ENCODE measurements at regions not wholly inside any gene's neighbourhood (a gene's known extent, or its start where the extent isn't known, plus 50 kb on each side); places are given as distances from the start of the nearest gene placed in this dataset.

GRCh38 chr4:18524667-18525066 is 503.1 kb upstream of the LCORL start:
- intact Hi-C loops (cut with micrococcal nuclease; ENCODE audit: unreplicated experiment) (no loop called here), in situ Hi-C loops (cut with HindIII; ENCODE audit: low pct_unique_long_range_greater_than_20kb, low sequenced_read_pairs) (no loop called here)
- Histone ChIP-seq H3K27me3 (ENCODE audit: control insufficient read depth, insufficient read depth, low read length) (no peaks in the 10 kb centered on the region), H3K36me3 (ENCODE audit: control insufficient read depth, insufficient read depth, low read length) (no peaks in the 10 kb centered on the region), H3K4me3 (ENCODE audit: low read depth in 2 of 2, low read length in 2 of 2) (no peak overlapping the region), H3K4me1 (ENCODE audit: control insufficient read depth, insufficient read depth, low read length) (no peaks in the 10 kb centered on the region), H3K27ac (ENCODE audit: low read length) (no peak overlapping the region), H3K9me3 (ENCODE audit: control insufficient read depth, insufficient read depth, low read depth, low read length) (no peaks in the 10 kb centered on the region)
- CTCF ChIA-PET = no interaction called here
- BruUV-seq (replicated peaks) = no TSS peak
- no peak for DNase-seq (ENCODE audit: low read depth, low spot score)
- TF ChIP-seq REST (IDR thresholded peaks at IDR 0.05; ENCODE audit: insufficient read depth in 1 of 2, low read depth in 2 of 2, low read length in 1 of 2) (no peak), SIN3A (IDR thresholded peaks at IDR 0.05; ENCODE audit: borderline replicate concordance, insufficient read depth, low read depth, low read length) (no peak), POLR2AphosphoS5 (IDR thresholded peaks at IDR 0.05; ENCODE audit: low read depth, low read length) (no peak), TCF7L2 (IDR thresholded peaks at IDR 0.05; ENCODE audit: low read depth, low read length) (no peak)
- TF ChIP-seq, protein P1, sequence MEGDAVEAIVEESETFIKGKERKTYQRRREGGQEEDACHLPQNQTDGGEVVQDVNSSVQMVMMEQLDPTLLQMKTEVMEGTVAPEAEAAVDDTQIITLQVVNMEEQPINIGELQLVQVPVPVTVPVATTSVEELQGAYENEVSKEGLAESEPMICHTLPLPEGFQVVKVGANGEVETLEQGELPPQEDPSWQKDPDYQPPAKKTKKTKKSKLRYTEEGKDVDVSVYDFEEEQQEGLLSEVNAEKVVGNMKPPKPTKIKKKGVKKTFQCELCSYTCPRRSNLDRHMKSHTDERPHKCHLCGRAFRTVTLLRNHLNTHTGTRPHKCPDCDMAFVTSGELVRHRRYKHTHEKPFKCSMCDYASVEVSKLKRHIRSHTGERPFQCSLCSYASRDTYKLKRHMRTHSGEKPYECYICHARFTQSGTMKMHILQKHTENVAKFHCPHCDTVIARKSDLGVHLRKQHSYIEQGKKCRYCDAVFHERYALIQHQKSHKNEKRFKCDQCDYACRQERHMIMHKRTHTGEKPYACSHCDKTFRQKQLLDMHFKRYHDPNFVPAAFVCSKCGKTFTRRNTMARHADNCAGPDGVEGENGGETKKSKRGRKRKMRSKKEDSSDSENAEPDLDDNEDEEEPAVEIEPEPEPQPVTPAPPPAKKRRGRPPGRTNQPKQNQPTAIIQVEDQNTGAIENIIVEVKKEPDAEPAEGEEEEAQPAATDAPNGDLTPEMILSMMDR (IDR thresholded peaks at IDR 0.05) = no peak
- no peak for ATAC-seq
- POLR2A ChIA-PET = no interaction called here

DNA sequence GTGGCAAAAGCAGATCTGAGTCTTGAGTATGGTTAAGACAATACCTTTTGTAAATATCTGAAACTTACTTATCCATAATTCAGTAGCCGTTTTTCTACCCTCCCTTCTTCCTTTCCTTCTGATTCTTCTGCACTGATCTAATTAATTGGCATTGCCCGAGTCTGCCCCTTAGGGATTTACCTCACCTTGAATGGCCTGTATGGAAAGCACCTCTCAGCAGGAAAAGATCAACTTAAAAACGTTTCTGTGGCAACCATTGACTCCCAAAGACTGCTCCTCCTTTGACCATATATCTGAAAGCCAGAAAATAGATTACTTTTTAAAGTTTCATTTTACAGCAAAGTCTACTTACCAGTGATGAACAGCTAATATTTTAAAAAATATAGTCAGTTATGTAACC is 496.5 kb upstream of the LCORL start:
- H3K4me1 ChIP-seq (ENCODE audit: control insufficient read depth, insufficient read depth, low read length) = no peaks in the 10 kb centered on the region
- no peak for TF ChIP-seq TCF7L2 (IDR thresholded peaks at IDR 0.05; ENCODE audit: low read depth, low read length)
- no peaks in the 10 kb centered on the region for H3K9me3 ChIP-seq (ENCODE audit: control insufficient read depth, insufficient read depth, low read depth, low read length)
- in situ Hi-C loops (cut with HindIII; ENCODE audit: low pct_unique_long_range_greater_than_20kb, low sequenced_read_pairs) (no loop called here), intact Hi-C loops (cut with micrococcal nuclease; ENCODE audit: unreplicated experiment) (no loop called here)
- CTCF ChIA-PET = no interaction called here
- no peaks in the 10 kb centered on the region for H3K27me3 ChIP-seq (ENCODE audit: control insufficient read depth, insufficient read depth, low read length)
- DNase-seq (ENCODE audit: low read depth, low spot score) (no peak), ATAC-seq (no peak)
- POLR2A ChIA-PET = no interaction called here
- H3K36me3 ChIP-seq (ENCODE audit: control insufficient read depth, insufficient read depth, low read length) = no peaks in the 10 kb centered on the region
- no TSS peak for BruUV-seq (replicated peaks)
- no peak overlapping the region for H3K4me3 ChIP-seq (ENCODE audit: low read depth in 2 of 2, low read length in 2 of 2)
- no peak overlapping the region for H3K27ac ChIP-seq (ENCODE audit: low read length)

DNA sequence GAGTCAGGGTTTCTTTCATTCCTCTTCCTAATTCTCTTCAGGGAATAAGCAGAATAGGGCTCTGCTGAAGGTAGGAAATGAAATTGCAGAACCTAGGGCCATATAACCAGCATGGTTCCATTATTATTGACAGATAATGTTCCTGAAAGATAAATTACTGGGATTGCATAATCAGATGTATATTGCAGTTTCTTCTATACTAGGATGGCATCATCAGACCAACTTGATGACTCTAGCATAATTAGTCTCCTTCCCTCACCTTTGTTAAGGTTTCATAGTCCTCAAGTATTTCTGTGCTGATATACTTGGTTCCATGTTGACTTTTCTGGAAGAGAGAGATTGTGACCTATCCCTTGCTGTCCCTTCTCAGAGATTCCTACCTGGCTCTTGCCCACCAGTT is 492.3 kb upstream of the LCORL start:
- in situ Hi-C loops (cut with HindIII; ENCODE audit: low pct_unique_long_range_greater_than_20kb, low sequenced_read_pairs) = no loop called here
- Histone ChIP-seq H3K27me3 (ENCODE audit: control insufficient read depth, insufficient read depth, low read length) (no peaks in the 10 kb centered on the region), H3K27ac (ENCODE audit: low read length) (no peak overlapping the region), H3K36me3 (ENCODE audit: control insufficient read depth, insufficient read depth, low read length) (no peaks in the 10 kb centered on the region), H3K4me1 (ENCODE audit: control insufficient read depth, insufficient read depth, low read length) (no peaks in the 10 kb centered on the region), H3K9me3 (ENCODE audit: control insufficient read depth, insufficient read depth, low read depth, low read length) (no peaks in the 10 kb centered on the region), H3K4me3 (ENCODE audit: low read depth in 2 of 2, low read length in 2 of 2) (no peak overlapping the region)
- CTCF ChIA-PET = no interaction called here
- ATAC-seq = no peak
- TF ChIP-seq REST (IDR thresholded peaks at IDR 0.05; ENCODE audit: insufficient read depth in 1 of 2, low read depth in 2 of 2, low read length in 1 of 2) (no peak), POLR2AphosphoS5 (IDR thresholded peaks at IDR 0.05; ENCODE audit: low read depth, low read length) (no peak), SIN3A (IDR thresholded peaks at IDR 0.05; ENCODE audit: borderline replicate concordance, insufficient read depth, low read depth, low read length) (no peak), TCF7L2 (IDR thresholded peaks at IDR 0.05; ENCODE audit: low read depth, low read length) (no peak)
- TF ChIP-seq, protein P1 (IDR thresholded peaks at IDR 0.05) = no peak
- BruUV-seq (replicated peaks) = no TSS peak
- POLR2A ChIA-PET = no interaction called here
- intact Hi-C loops (cut with micrococcal nuclease; ENCODE audit: unreplicated experiment) = no loop called here
- no peak for DNase-seq (ENCODE audit: low read depth, low spot score)

Data from Panc1 (cell line).